PC-3 (cell line): ENCODE measurements at regions not wholly inside any gene's neighbourhood (a gene's known extent, or its start where the extent isn't known, plus 50 kb on each side); places are given as distances from the start of the nearest gene placed in this dataset.

Source experiments
- EZH2 ChIP-seq: fragments of 300-600 bp; sonication (generic); IDR thresholded peaks from one replicate; pipeline ENCODE4 v1.6.1; 2017; ENCODE audit warnings: antibody characterized with exemption, mild to moderate bottlenecking, low read length; ENCODE audit not compliant: unreplicated experiment
- TF ChIP-seq, protein P1 (sequence below): fragments of 300-600 bp; sonication (generic); conservative IDR thresholded peaks from 2 replicates; pipeline ENCODE4 v1.5.1; 2017; ENCODE audit warnings: antibody characterized with exemption, low read depth, mild to moderate bottlenecking, low read length

DNA sequence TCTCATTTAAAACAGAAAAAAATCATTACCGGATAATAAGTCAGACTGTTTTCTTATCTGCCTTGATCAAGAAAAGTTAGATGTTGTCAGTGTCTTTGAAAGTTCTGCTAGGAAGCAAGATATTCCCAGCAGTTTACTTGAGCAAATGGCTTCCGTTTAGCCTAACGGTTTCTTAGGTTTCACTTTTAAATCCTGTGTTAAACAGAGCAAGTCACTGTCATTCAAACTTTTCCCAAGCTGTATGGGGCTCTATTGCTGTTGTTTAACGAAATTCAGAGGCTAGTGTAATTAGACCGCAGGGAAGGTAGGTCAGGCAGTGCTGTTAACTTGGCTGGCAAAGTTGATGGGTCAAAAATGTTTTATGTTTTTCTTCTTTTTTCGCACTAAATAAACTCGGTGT, 80.3 kb upstream of the NEIL3 start:
- TF ChIP-seq, protein P1, sequence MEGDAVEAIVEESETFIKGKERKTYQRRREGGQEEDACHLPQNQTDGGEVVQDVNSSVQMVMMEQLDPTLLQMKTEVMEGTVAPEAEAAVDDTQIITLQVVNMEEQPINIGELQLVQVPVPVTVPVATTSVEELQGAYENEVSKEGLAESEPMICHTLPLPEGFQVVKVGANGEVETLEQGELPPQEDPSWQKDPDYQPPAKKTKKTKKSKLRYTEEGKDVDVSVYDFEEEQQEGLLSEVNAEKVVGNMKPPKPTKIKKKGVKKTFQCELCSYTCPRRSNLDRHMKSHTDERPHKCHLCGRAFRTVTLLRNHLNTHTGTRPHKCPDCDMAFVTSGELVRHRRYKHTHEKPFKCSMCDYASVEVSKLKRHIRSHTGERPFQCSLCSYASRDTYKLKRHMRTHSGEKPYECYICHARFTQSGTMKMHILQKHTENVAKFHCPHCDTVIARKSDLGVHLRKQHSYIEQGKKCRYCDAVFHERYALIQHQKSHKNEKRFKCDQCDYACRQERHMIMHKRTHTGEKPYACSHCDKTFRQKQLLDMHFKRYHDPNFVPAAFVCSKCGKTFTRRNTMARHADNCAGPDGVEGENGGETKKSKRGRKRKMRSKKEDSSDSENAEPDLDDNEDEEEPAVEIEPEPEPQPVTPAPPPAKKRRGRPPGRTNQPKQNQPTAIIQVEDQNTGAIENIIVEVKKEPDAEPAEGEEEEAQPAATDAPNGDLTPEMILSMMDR, result no peak
- TF ChIP-seq EZH2, result no peak
